ENCODE measurements at regions not wholly inside any gene's neighbourhood (a gene's known extent, or its start where the extent isn't known, plus 50 kb on each side); places are given as distances from the start of the nearest gene placed in this dataset.

GRCh38 chr20:48192109-48192508 lies 406.8 kb upstream of the SULF2 start:
- peaks cover 2% of the 10 kb centered on the region; the same call in 1 of the 3 replicates for H3K9me3 ChIP-seq (replicated peaks; ENCODE audit: control insufficient read depth, insufficient read depth, low read length)
- ChIA-PET POLR2A (no interaction called here), RAD21 (ENCODE audit: unreplicated experiment) (no interaction called here), SMC1A (ENCODE audit: uncharacterized antibody, unreplicated experiment) (no interaction called here), CTCF (interaction anchor here (1.0 kb wide), 1 partner anchor 21 kb away, joined by 3 read pairs; no protein-coding TSS in a partner anchor)
- FAIRE-seq (no peak), DNase-seq (ENCODE audit: low read depth, low spot score) (no peak), ATAC-seq (no peak)
- H3K27me3 ChIP-seq (replicated peaks in 1 of 2; ENCODE audit: control insufficient read depth in 2 of 2, insufficient read depth in 2 of 2, low read length in 1 of 2), result no peaks in the 10 kb centered on the region; a peak in 1 of 4 replicates
- no peak overlapping the region for H3K27ac ChIP-seq (ENCODE audit: control insufficient read depth, insufficient read depth)
- H3K9ac ChIP-seq (ENCODE audit: control insufficient read depth, insufficient read depth, low read length), result no peak overlapping the region
- H2AFZ ChIP-seq (ENCODE audit: control insufficient read depth, low read depth, low read length), result no peak overlapping the region
- no peaks in the 10 kb centered on the region for H3K79me2 ChIP-seq (ENCODE audit: control insufficient read depth, insufficient read depth, low read length)
- no peaks in the 10 kb centered on the region for H4K20me1 ChIP-seq (ENCODE audit: control insufficient read depth, insufficient read depth)
- no peak overlapping the region for H3K4me2 ChIP-seq (ENCODE audit: control insufficient read depth, insufficient read depth)
- no TSS peak for BruUV-seq (replicated peaks)
- intact Hi-C loops (cut with micrococcal nuclease; ENCODE audit: unreplicated experiment) (no loop called here), in situ Hi-C loops (cut with MboI) (no loop called here)
- no peaks in the 10 kb centered on the region for H3K36me3 ChIP-seq (ENCODE audit: control insufficient read depth in 2 of 2, insufficient read depth in 2 of 2, low read length in 1 of 2)
- WGBS (ENCODE audit: insufficient coverage, insufficient replicate concordance, low lambda C conversion rate, missing lambda C conversion rate), result 17% methylated on average over 12 of the region's 12 CpGs
- H3K4me1 ChIP-seq (ENCODE audit: control insufficient read depth, insufficient read depth, low read length), result no peaks in the 10 kb centered on the region
- H3K4me3 ChIP-seq, result no peak overlapping the region
- TF ChIP-seq RAD21 (IDR thresholded peaks at IDR 0.05; ENCODE audit: insufficient read depth, low read depth, low read length), result no peak
- TF ChIP-seq, protein P1, sequence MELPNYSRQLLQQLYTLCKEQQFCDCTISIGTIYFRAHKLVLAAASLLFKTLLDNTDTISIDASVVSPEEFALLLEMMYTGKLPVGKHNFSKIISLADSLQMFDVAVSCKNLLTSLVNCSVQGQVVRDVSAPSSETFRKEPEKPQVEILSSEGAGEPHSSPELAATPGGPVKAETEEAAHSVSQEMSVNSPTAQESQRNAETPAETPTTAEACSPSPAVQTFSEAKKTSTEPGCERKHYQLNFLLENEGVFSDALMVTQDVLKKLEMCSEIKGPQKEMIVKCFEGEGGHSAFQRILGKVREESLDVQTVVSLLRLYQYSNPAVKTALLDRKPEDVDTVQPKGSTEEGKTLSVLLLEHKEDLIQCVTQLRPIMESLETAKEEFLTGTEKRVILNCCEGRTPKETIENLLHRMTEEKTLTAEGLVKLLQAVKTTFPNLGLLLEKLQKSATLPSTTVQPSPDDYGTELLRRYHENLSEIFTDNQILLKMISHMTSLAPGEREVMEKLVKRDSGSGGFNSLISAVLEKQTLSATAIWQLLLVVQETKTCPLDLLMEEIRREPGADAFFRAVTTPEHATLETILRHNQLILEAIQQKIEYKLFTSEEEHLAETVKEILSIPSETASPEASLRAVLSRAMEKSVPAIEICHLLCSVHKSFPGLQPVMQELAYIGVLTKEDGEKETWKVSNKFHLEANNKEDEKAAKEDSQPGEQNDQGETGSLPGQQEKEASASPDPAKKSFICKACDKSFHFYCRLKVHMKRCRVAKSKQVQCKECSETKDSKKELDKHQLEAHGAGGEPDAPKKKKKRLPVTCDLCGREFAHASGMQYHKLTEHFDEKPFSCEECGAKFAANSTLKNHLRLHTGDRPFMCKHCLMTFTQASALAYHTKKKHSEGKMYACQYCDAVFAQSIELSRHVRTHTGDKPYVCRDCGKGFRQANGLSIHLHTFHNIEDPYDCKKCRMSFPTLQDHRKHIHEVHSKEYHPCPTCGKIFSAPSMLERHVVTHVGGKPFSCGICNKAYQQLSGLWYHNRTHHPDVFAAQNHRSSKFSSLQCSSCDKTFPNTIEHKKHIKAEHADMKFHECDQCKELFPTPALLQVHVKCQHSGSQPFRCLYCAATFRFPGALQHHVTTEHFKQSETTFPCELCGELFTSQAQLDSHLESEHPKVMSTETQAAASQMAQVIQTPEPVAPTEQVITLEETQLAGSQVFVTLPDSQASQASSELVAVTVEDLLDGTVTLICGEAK (IDR thresholded peaks at IDR 0.05; ENCODE audit: borderline replicate concordance), result no peak
- TF ChIP-seq GATAD2B (conservative IDR thresholded peaks at IDR 0.05; ENCODE audit: low read depth), result no peak
- no peak for TF ChIP-seq ZBED1 (IDR thresholded peaks at IDR 0.05; ENCODE audit: borderline replicate concordance)
- no peak for TF ChIP-seq RUNX3 (IDR thresholded peaks at IDR 0.05; ENCODE audit: low read length)
- no peak for TF ChIP-seq IRF5 (IDR thresholded peaks at IDR 0.05; ENCODE audit: borderline replicate concordance)
- TF ChIP-seq SUZ12 (IDR thresholded peaks at IDR 0.05; ENCODE audit: unreplicated experiment), result no peak
- no peak for TF ChIP-seq ZNF24 (IDR thresholded peaks at IDR 0.05)
- TF ChIP-seq POU2F2 (IDR thresholded peaks at IDR 0.05; ENCODE audit: borderline replicate concordance, low read depth, low read length), result no peak
- no peak for TF ChIP-seq HDAC2 (IDR thresholded peaks at IDR 0.05)
- TF ChIP-seq, protein P2, sequence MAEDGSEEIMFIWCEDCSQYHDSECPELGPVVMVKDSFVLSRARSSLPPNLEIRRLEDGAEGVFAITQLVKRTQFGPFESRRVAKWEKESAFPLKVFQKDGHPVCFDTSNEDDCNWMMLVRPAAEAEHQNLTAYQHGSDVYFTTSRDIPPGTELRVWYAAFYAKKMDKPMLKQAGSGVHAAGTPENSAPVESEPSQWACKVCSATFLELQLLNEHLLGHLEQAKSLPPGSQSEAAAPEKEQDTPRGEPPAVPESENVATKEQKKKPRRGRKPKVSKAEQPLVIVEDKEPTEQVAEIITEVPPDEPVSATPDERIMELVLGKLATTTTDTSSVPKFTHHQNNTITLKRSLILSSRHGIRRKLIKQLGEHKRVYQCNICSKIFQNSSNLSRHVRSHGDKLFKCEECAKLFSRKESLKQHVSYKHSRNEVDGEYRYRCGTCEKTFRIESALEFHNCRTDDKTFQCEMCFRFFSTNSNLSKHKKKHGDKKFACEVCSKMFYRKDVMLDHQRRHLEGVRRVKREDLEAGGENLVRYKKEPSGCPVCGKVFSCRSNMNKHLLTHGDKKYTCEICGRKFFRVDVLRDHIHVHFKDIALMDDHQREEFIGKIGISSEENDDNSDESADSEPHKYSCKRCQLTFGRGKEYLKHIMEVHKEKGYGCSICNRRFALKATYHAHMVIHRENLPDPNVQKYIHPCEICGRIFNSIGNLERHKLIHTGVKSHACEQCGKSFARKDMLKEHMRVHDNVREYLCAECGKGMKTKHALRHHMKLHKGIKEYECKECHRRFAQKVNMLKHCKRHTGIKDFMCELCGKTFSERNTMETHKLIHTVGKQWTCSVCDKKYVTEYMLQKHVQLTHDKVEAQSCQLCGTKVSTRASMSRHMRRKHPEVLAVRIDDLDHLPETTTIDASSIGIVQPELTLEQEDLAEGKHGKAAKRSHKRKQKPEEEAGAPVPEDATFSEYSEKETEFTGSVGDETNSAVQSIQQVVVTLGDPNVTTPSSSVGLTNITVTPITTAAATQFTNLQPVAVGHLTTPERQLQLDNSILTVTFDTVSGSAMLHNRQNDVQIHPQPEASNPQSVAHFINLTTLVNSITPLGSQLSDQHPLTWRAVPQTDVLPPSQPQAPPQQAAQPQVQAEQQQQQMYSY (CRISPR knock-in tag; IDR thresholded peaks at IDR 0.05), result no peak
- no peak for TF ChIP-seq SMAD5 (IDR thresholded peaks at IDR 0.05; ENCODE audit: low read depth)
- TF ChIP-seq E4F1 (IDR thresholded peaks at IDR 0.05; ENCODE audit: borderline replicate concordance, partially characterized antibody), result no peak
